H9 (cell line): ENCODE measurements at regions not wholly inside any gene's neighbourhood (a gene's known extent, or its start where the extent isn't known, plus 50 kb on each side); places are given as distances from the start of the nearest gene placed in this dataset.

Experiments
- DNase-seq: peaks from one replicate; pipeline ENCODE4 v3.0.0-alpha.2; 2017
- H2AFZ ChIP-seq: one replicate; pipeline ENCODE4 v1.6.1; 2013; ENCODE audit warnings: mild to moderate bottlenecking, low read length, control low read depth, moderate library complexity
- H2AK5ac ChIP-seq: 2 replicates; pipeline ENCODE4 v1.6.1; 2013; ENCODE audit warnings: low read length, control low read depth, mixed read lengths; ENCODE audit not compliant: insufficient read length
- H2BK120ac ChIP-seq: one replicate; pipeline ENCODE4 v1.6.1; 2013; ENCODE audit warnings: low read depth, mild to moderate bottlenecking, low read length, control low read depth, inconsistent platforms; ENCODE audit not compliant: poor library complexity, severe bottlenecking
- H2BK12ac ChIP-seq: 2 replicates; pipeline ENCODE4 v1.6.1; 2013; ENCODE audit warnings: low read length, control low read depth, mixed read lengths, low read depth; ENCODE audit not compliant: insufficient read length
- H2BK15ac ChIP-seq: 2 replicates; pipeline ENCODE4 v1.6.1; 2013; ENCODE audit warnings: low read depth, low read length, control low read depth
- H2BK20ac ChIP-seq: one replicate; pipeline ENCODE4 v1.6.1; 2013; ENCODE audit warnings: low read depth, mild to moderate bottlenecking, low read length, control low read depth, inconsistent platforms; ENCODE audit not compliant: poor library complexity, severe bottlenecking
- H2BK5ac ChIP-seq: 2 replicates; pipeline ENCODE4 v1.6.1; 2013; ENCODE audit warnings: low read length, control low read depth, mixed read lengths; ENCODE audit not compliant: insufficient read length
- H3K14ac ChIP-seq: 2 replicates; pipeline ENCODE4 v1.6.1; 2013; ENCODE audit warnings: low read length, control low read depth; ENCODE audit not compliant: insufficient read depth
- H3K18ac ChIP-seq: 2 replicates; pipeline ENCODE4 v1.6.1; 2013; ENCODE audit warnings: low read depth, mild to moderate bottlenecking, mixed read lengths, low read length, control low read depth; ENCODE audit not compliant: insufficient read length
- H3K23ac ChIP-seq: 2 replicates; pipeline ENCODE4 v1.6.1; 2013; ENCODE audit warnings: low read length, control low read depth, mixed read lengths, low read depth; ENCODE audit not compliant: insufficient read length
- H3K23me2 ChIP-seq: 2 replicates; pipeline ENCODE4 v1.6.1; 2013; ENCODE audit warnings: low read depth, mild to moderate bottlenecking, mixed read lengths, low read length, control low read depth; ENCODE audit not compliant: insufficient read length, poor library complexity, severe bottlenecking
- H3K27ac ChIP-seq: 2 replicates; pipeline ENCODE4 v1.5.1; 2013; ENCODE audit warnings: low read length, control low read depth, mixed read lengths, low read depth; ENCODE audit not compliant: insufficient read length
- H3K27me3 ChIP-seq: 2 replicates; pipeline ENCODE4 v1.6.1; 2013; ENCODE audit warnings: low read length, control low read depth, inconsistent platforms; ENCODE audit not compliant: insufficient read depth
- H3K4ac ChIP-seq: 2 replicates; pipeline ENCODE4 v1.6.1; 2013; ENCODE audit warnings: low read depth, mild to moderate bottlenecking, control low read depth, inconsistent platforms, low read length, moderate library complexity
- H3K4me1 ChIP-seq: 2 replicates; pipeline ENCODE4 v1.6.1; 2013; ENCODE audit warnings: low read length, control low read depth, inconsistent platforms; ENCODE audit not compliant: insufficient read depth
- H3K4me2 ChIP-seq: 2 replicates; pipeline ENCODE4 v1.6.1; 2013; ENCODE audit warnings: low read length, control low read depth, mixed read lengths; ENCODE audit not compliant: insufficient read length, insufficient read depth
- H3K56ac ChIP-seq: 2 replicates; pipeline ENCODE4 v1.6.1; 2013; ENCODE audit warnings: low read depth, mild to moderate bottlenecking, mixed read lengths, low read length, control low read depth; ENCODE audit not compliant: insufficient read length
- H3K79me1 ChIP-seq: 2 replicates; pipeline ENCODE4 v1.6.1; 2013; ENCODE audit warnings: low read depth, mild to moderate bottlenecking, moderate library complexity, low read length, control low read depth, inconsistent platforms; ENCODE audit not compliant: insufficient read depth, poor library complexity, severe bottlenecking
- H3K79me2 ChIP-seq: 2 replicates; pipeline ENCODE4 v1.6.1; 2013; ENCODE audit warnings: low read length, control low read depth, inconsistent platforms; ENCODE audit not compliant: insufficient read depth
- H3K9ac ChIP-seq: 2 replicates; pipeline ENCODE4 v1.6.1; 2013; ENCODE audit warnings: low read length, control low read depth, mixed read lengths; ENCODE audit not compliant: insufficient read length; ENCODE audit errors: extremely low read depth
- H3K9me3 ChIP-seq: one replicate; pipeline ENCODE4 v1.6.1; 2013; ENCODE audit warnings: low read depth, low read length, inconsistent platforms; ENCODE audit not compliant: control insufficient read depth
- H3T11ph ChIP-seq: one replicate; pipeline ENCODE4 v1.6.1; 2013; ENCODE audit warnings: mild to moderate bottlenecking, low read length, control low read depth, inconsistent platforms
- H4K20me1 ChIP-seq: one replicate; pipeline ENCODE4 v1.6.1; 2013; ENCODE audit not compliant: control insufficient read depth, insufficient read length, insufficient read depth
- H4K5ac ChIP-seq: 2 replicates; pipeline ENCODE4 v1.6.1; 2013; ENCODE audit warnings: low read depth, mild to moderate bottlenecking, mixed read lengths, low read length, control low read depth; ENCODE audit not compliant: insufficient read length
- H4K8ac ChIP-seq: replicated peaks from 2 replicates; pipeline ENCODE4 v1.6.1; 2013; ENCODE audit warnings: low read length, control low read depth, mixed read lengths, low read depth; ENCODE audit not compliant: insufficient read length
- H4K91ac ChIP-seq: 2 replicates; pipeline ENCODE4 v1.6.1; 2013; ENCODE audit warnings: low read depth, mild to moderate bottlenecking, moderate library complexity, mixed read lengths, low read length, control low read depth; ENCODE audit not compliant: insufficient read length
- H3K27ac Mint-ChIP-seq, 3 experiments: 2 replicates in 2 of 3; 3 replicates in 1 of 3; pipeline ENCODE4 v1.8.0; 2020 to 2021; ENCODE audit warnings: mixed read lengths in 3 of 3, mild to moderate bottlenecking in 1 of 3, moderate library complexity in 1 of 3
- H3K27me3 Mint-ChIP-seq: 2 replicates; pipeline ENCODE4 v1.8.0; 2021; ENCODE audit warnings: low read depth, mild to moderate bottlenecking, moderate library complexity, mixed read lengths
- H3K36me3 Mint-ChIP-seq, 3 experiments: 2 replicates in 2 of 3; 3 replicates in 1 of 3; pipeline ENCODE4 v1.8.0; 2020 to 2021; ENCODE audit warnings: low read depth in 3 of 3, mixed read lengths in 3 of 3; ENCODE audit not compliant: insufficient read depth in 1 of 3
- H3K4me1 Mint-ChIP-seq, 2 experiments: 2 replicates each; pipeline ENCODE4 v1.8.0; 2020; ENCODE audit warnings: mixed read lengths in 2 of 2
- H3K4me3 Mint-ChIP-seq, 2 experiments: 2 replicates in 1 of 2; 3 replicates in 1 of 2; pipeline ENCODE4 v1.8.0; 2020 to 2021; ENCODE audit warnings: mild to moderate bottlenecking in 2 of 2, mixed read lengths in 2 of 2, moderate library complexity in 1 of 2
- H3K9me3 Mint-ChIP-seq, 2 experiments: 2 replicates in 1 of 2; 3 replicates in 1 of 2; pipeline ENCODE4 v1.8.0; 2020; ENCODE audit warnings: mild to moderate bottlenecking in 2 of 2, mixed read lengths in 2 of 2, moderate library complexity in 1 of 2
- CTCF ChIP-seq: fragments of 200-600 bp; sonication (generic); conservative IDR thresholded peaks from 3 replicates; pipeline ENCODE4 v1.8.0; 2021; ENCODE audit warnings: antibody characterized with exemption, mild to moderate bottlenecking
- WGBS: extraction: QIAGEN DNeasy Blood & Tissue Kit; methylation state at CpG from one replicate; pipeline ENCODE4 v1.1.7; 2013; ENCODE audit warnings: missing lambda C conversion rate, low lambda C conversion rate, mixed read lengths; ENCODE audit not compliant: insufficient read length; ENCODE audit errors: extremely low coverage; 5-methylcytosine and 5-hydroxymethylcytosine counted together

GRCh38 chr3:154059833-154060232 is 61.4 kb upstream of the ARHGEF26 start:
- Histone ChIP-seq H4K91ac (no peak overlapping the region), H3T11ph (no peak overlapping the region), H2BK5ac (no peak overlapping the region), H3K56ac (no peak overlapping the region), H4K8ac (no peak overlapping the region), H2BK120ac (no peak overlapping the region), H2BK12ac (peak overlapping the region; percentile 4), H2BK15ac (no peak overlapping the region), H3K4me2 (no peak overlapping the region), H2BK20ac (no peak overlapping the region), H3K14ac (no peak overlapping the region), H2AK5ac (no peak overlapping the region), H3K4me1 (0 out of 2 replicates have a peak, but pooled peaks cover 3% of the 10 kb centered on the region), H4K5ac (no peak overlapping the region), H3K23ac (no peak overlapping the region), H3K18ac (peak overlapping the region; percentile 47), H3K9ac (no peak overlapping the region), H3K79me1 (no peaks in the 10 kb centered on the region), H3K9me3 (no peaks in the 10 kb centered on the region), H4K20me1 (no peaks in the 10 kb centered on the region), H3K27ac (no peak overlapping the region), H3K27me3 (no peaks in the 10 kb centered on the region), H2AFZ (no peak overlapping the region), H3K79me2 (no peaks in the 10 kb centered on the region), H3K23me2 (no peaks in the 10 kb centered on the region), H3K4ac (no peak overlapping the region)
- Mint-ChIP-seq H3K9me3 (no peaks in the 10 kb centered on the region), H3K4me1 (peaks cover 21 to 25% of the 10 kb centered on the region in 2 experiments), H3K27me3 (no peaks in the 10 kb centered on the region; the same call in 1 of the 2 replicates), H3K4me3 (no peak overlapping the region), H3K27ac (peak overlapping the region; percentile 28 to 81 (median 56); a peak in 5 of 7 replicates), H3K36me3 (no peaks in the 10 kb centered on the region)
- WGBS = no CpG with 5 or more reads among the region's 6 CpGs
- no peak for DNase-seq
- no peak for TF ChIP-seq CTCF
